ENCODE measurements at regions not wholly inside any gene's neighbourhood (a gene's known extent, or its start where the extent isn't known, plus 50 kb on each side); places are given as distances from the start of the nearest gene placed in this dataset.

DNA sequence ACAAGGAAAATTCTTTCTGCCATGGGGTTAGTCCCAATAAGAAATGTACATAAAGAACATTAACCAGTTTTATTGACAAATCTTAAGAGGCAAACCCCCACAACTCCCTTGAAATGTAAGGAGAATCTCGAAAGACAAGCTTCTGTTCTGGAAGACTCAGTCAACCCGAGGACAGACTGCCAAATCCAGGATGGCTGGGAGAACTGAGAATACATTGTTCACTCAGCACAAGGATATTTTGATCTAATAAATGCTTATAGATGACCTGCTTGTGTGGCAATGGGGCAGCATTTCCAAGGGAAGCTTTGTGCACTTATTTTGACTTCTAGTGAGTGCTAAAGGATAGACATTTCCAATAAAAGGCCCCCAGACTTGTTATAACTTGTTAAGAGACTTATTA is 280.4 kb downstream of the DHX15 start:
- Mint-ChIP-seq H3K9me3 (ENCODE audit: unreplicated experiment) (peaks cover 4% of the 10 kb centered on the region), H3K36me3 (ENCODE audit: unreplicated experiment) (no peaks in the 10 kb centered on the region), H3K27me3 (ENCODE audit: unreplicated experiment) (peaks cover 13% of the 10 kb centered on the region), H3K4me3 (ENCODE audit: unreplicated experiment) (no peak overlapping the region), H3K27ac (ENCODE audit: unreplicated experiment) (no peak overlapping the region), H3K4me1 (ENCODE audit: unreplicated experiment) (no peaks in the 10 kb centered on the region)
- DNase-seq (ENCODE audit: extremely low spot score, unreplicated experiment), result no peak
- TF ChIP-seq, protein P1, sequence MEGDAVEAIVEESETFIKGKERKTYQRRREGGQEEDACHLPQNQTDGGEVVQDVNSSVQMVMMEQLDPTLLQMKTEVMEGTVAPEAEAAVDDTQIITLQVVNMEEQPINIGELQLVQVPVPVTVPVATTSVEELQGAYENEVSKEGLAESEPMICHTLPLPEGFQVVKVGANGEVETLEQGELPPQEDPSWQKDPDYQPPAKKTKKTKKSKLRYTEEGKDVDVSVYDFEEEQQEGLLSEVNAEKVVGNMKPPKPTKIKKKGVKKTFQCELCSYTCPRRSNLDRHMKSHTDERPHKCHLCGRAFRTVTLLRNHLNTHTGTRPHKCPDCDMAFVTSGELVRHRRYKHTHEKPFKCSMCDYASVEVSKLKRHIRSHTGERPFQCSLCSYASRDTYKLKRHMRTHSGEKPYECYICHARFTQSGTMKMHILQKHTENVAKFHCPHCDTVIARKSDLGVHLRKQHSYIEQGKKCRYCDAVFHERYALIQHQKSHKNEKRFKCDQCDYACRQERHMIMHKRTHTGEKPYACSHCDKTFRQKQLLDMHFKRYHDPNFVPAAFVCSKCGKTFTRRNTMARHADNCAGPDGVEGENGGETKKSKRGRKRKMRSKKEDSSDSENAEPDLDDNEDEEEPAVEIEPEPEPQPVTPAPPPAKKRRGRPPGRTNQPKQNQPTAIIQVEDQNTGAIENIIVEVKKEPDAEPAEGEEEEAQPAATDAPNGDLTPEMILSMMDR (IDR thresholded peaks at IDR 0.05), result no peak

GRCh38 chr4:24298911-24299310 is 285.4 kb downstream of the DHX15 start:
- H3K27me3 Mint-ChIP-seq (ENCODE audit: unreplicated experiment), result peaks cover 7% of the 10 kb centered on the region
- no peak overlapping the region for H3K4me3 Mint-ChIP-seq (ENCODE audit: unreplicated experiment)
- TF ChIP-seq, protein P1 (IDR thresholded peaks at IDR 0.05), result no peak
- no peaks in the 10 kb centered on the region for H3K4me1 Mint-ChIP-seq (ENCODE audit: unreplicated experiment)
- H3K36me3 Mint-ChIP-seq (ENCODE audit: unreplicated experiment), result no peaks in the 10 kb centered on the region
- peaks cover 4% of the 10 kb centered on the region for H3K9me3 Mint-ChIP-seq (ENCODE audit: unreplicated experiment)
- no peak for DNase-seq (ENCODE audit: extremely low spot score, unreplicated experiment)
- no peak overlapping the region for H3K27ac Mint-ChIP-seq (ENCODE audit: unreplicated experiment)

GRCh38 chr4:24287096-24287495 is 297.3 kb downstream of the DHX15 start:
- Mint-ChIP-seq H3K36me3 (ENCODE audit: unreplicated experiment) (no peaks in the 10 kb centered on the region), H3K27ac (ENCODE audit: unreplicated experiment) (no peak overlapping the region), H3K4me1 (ENCODE audit: unreplicated experiment) (no peaks in the 10 kb centered on the region), H3K9me3 (ENCODE audit: unreplicated experiment) (no peaks in the 10 kb centered on the region), H3K27me3 (ENCODE audit: unreplicated experiment) (peaks cover 27% of the 10 kb centered on the region), H3K4me3 (ENCODE audit: unreplicated experiment) (no peak overlapping the region)
- DNase-seq (ENCODE audit: extremely low spot score, unreplicated experiment), result no peak
- TF ChIP-seq, protein P1 (IDR thresholded peaks at IDR 0.05), result no peak

GRCh38 chr4:24285759-24286158 is 298.6 kb downstream of the DHX15 start:
- no peak overlapping the region for H3K27ac Mint-ChIP-seq (ENCODE audit: unreplicated experiment)
- peaks cover 29% of the 10 kb centered on the region for H3K27me3 Mint-ChIP-seq (ENCODE audit: unreplicated experiment)
- TF ChIP-seq, protein P1 (IDR thresholded peaks at IDR 0.05), result no peak
- no peak overlapping the region for H3K4me3 Mint-ChIP-seq (ENCODE audit: unreplicated experiment)
- H3K36me3 Mint-ChIP-seq (ENCODE audit: unreplicated experiment), result no peaks in the 10 kb centered on the region
- H3K9me3 Mint-ChIP-seq (ENCODE audit: unreplicated experiment), result no peaks in the 10 kb centered on the region
- DNase-seq (ENCODE audit: extremely low spot score, unreplicated experiment), result no peak
- H3K4me1 Mint-ChIP-seq (ENCODE audit: unreplicated experiment), result no peaks in the 10 kb centered on the region

- peaks cover 25% of the 10 kb centered on the region for H3K27me3 Mint-ChIP-seq (ENCODE audit: unreplicated experiment)
- TF ChIP-seq, protein P1 (IDR thresholded peaks at IDR 0.05), result no peak
- H3K4me3 Mint-ChIP-seq (ENCODE audit: unreplicated experiment), result no peak overlapping the region
- H3K36me3 Mint-ChIP-seq (ENCODE audit: unreplicated experiment), result no peaks in the 10 kb centered on the region
- peaks cover 7% of the 10 kb centered on the region for H3K4me1 Mint-ChIP-seq (ENCODE audit: unreplicated experiment)
- no peaks in the 10 kb centered on the region for H3K9me3 Mint-ChIP-seq (ENCODE audit: unreplicated experiment)
- no peak overlapping the region for H3K27ac Mint-ChIP-seq (ENCODE audit: unreplicated experiment)
- no peak for DNase-seq (ENCODE audit: extremely low spot score, unreplicated experiment)
Observed at GRCh38 chr4:24282446-24282845, 301.9 kb downstream of the DHX15 start.

All from osteocyte (in vitro differentiated cells).